ENCODE measurements at regions not wholly inside any gene's neighbourhood (a gene's known extent, or its start where the extent isn't known, plus 50 kb on each side); places are given as distances from the start of the nearest gene placed in this dataset.

DNA sequence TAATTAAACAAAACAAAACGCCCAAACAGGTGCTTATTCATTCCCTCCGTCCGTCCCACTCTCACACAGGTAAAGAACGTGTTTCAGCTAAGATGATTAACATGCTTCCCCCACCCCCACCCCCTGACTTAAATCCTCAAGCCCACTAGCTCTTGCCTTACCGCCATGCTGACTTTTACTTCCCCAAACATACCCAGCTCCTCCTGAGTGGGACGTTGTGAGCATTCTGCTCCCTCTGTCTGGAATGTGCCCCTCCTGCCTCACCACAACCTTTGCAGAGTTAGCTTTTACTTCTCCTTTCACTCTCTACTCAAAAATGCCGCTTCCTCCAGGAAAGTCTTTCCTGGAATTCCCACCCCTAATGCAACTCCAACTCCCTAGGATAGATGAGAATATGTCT is 774.0 kb upstream of the RBFOX1 start:
- Histone ChIP-seq H3K36me3 (no peaks in the 10 kb centered on the region), H3K27ac (no peak overlapping the region), H3K9me3 (no peaks in the 10 kb centered on the region), H3K4me3 (no peak overlapping the region), H3K27me3 (no peaks in the 10 kb centered on the region), H3K4me1 (no peaks in the 10 kb centered on the region)
- no peak for TF ChIP-seq POLR2AphosphoS5 (IDR thresholded peaks at IDR 0.05)
- no peak for TF ChIP-seq CTCF (IDR thresholded peaks at IDR 0.05)
- no peak for TF ChIP-seq POLR2A (IDR thresholded peaks at IDR 0.05)
- no peak for DNase-seq (ENCODE audit: low spot score in 2 of 2)
- intact Hi-C loops (cut with DNase I; ENCODE audit: low total_unique reads), result no loop called here

GRCh38 chr16:6558126-6558525 is 774.5 kb upstream of the RBFOX1 start:
- intact Hi-C loops (cut with DNase I; ENCODE audit: low total_unique reads), result no loop called here
- no peak for DNase-seq (ENCODE audit: low spot score in 2 of 2)
- H3K36me3 ChIP-seq, result no peaks in the 10 kb centered on the region
- H3K4me1 ChIP-seq, result no peaks in the 10 kb centered on the region
- H3K27ac ChIP-seq, result no peak overlapping the region
- H3K27me3 ChIP-seq, result no peaks in the 10 kb centered on the region
- H3K9me3 ChIP-seq, result no peaks in the 10 kb centered on the region
- H3K4me3 ChIP-seq, result no peak overlapping the region
- TF ChIP-seq CTCF (IDR thresholded peaks at IDR 0.05) (no peak), POLR2AphosphoS5 (IDR thresholded peaks at IDR 0.05) (no peak), POLR2A (IDR thresholded peaks at IDR 0.05) (no peak)

- intact Hi-C loops (cut with DNase I; ENCODE audit: low total_unique reads), result no loop called here
- Histone ChIP-seq H3K4me3 (no peak overlapping the region), H3K4me1 (no peaks in the 10 kb centered on the region), H3K36me3 (no peaks in the 10 kb centered on the region), H3K9me3 (no peaks in the 10 kb centered on the region), H3K27ac (no peak overlapping the region), H3K27me3 (no peaks in the 10 kb centered on the region)
- DNase-seq (ENCODE audit: low spot score in 2 of 2), result no peak
- TF ChIP-seq CTCF (IDR thresholded peaks at IDR 0.05), result no peak
- TF ChIP-seq POLR2AphosphoS5 (IDR thresholded peaks at IDR 0.05), result no peak
Measured at GRCh38 chr16:6557353-6558023, 775.2 kb upstream of the RBFOX1 start.

GRCh38 chr16:6549415-6549814 is 783.2 kb upstream of the RBFOX1 start:
- H3K27me3 ChIP-seq, result no peaks in the 10 kb centered on the region
- H3K9me3 ChIP-seq, result no peaks in the 10 kb centered on the region
- intact Hi-C loops (cut with DNase I; ENCODE audit: low total_unique reads), result no loop called here
- no peaks in the 10 kb centered on the region for H3K36me3 ChIP-seq
- no peak overlapping the region for H3K4me3 ChIP-seq
- H3K27ac ChIP-seq, result no peak overlapping the region
- TF ChIP-seq POLR2AphosphoS5 (IDR thresholded peaks at IDR 0.05), result no peak
- no peak for TF ChIP-seq POLR2A (IDR thresholded peaks at IDR 0.05)
- no peak for TF ChIP-seq CTCF (IDR thresholded peaks at IDR 0.05)
- H3K4me1 ChIP-seq, result no peaks in the 10 kb centered on the region
- no peak for DNase-seq (ENCODE audit: low spot score in 2 of 2)

DNA sequence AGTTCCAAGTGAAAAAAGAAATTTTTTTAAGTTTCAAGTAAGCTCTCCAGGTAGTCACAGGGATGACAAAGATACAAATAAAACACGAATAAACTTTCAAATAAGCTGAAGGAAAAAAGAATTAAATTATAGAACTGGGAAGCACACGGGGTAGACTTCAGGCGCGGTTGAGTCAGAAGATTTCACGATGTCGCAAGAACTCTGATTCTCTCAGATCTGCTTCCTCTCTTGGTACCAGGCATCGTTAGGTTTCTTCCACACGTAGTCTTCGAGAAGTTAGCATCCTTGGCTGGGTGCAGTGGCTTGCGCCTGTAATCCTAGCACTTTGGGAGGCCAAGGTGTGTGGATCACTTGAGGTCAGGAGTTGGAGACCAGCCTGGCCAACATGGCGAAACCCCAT is 784.1 kb upstream of the RBFOX1 start:
- H3K9me3 ChIP-seq, result no peaks in the 10 kb centered on the region
- intact Hi-C loops (cut with DNase I; ENCODE audit: low total_unique reads), result no loop called here
- TF ChIP-seq POLR2AphosphoS5 (IDR thresholded peaks at IDR 0.05) (no peak), CTCF (IDR thresholded peaks at IDR 0.05) (no peak), POLR2A (IDR thresholded peaks at IDR 0.05) (no peak)
- no peaks in the 10 kb centered on the region for H3K27me3 ChIP-seq
- H3K27ac ChIP-seq, result no peak overlapping the region
- no peaks in the 10 kb centered on the region for H3K4me1 ChIP-seq
- H3K36me3 ChIP-seq, result no peaks in the 10 kb centered on the region
- H3K4me3 ChIP-seq, result no peak overlapping the region
- no peak for DNase-seq (ENCODE audit: low spot score in 2 of 2)

Data from breast epithelium (tissue), 4 donors.